ENCODE measurements at regions not wholly inside any gene's neighbourhood (a gene's known extent, or its start where the extent isn't known, plus 50 kb on each side); places are given as distances from the start of the nearest gene placed in this dataset.

DNA sequence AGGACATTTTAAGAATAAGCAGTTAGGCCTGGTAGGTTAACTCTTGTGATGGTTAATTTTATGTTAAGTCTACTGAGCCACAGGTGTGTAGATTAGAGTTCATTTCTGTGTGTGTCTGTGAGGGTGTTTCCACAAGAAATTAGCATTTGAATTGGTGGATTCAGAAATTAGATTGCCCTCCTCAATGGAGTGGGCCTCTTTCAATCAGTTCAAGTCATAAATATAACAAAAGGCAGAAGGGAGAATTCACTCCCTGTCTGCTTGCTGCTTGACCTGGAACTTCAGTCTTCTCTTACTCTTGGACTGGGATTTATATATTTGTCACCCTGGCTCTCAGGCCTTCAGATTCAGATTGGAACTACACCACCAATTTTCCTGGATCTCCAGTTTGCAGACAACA, 55.3 kb upstream of the POM121L12 start:
- Histone ChIP-seq H3K9me3 (peaks cover 0 to 5% of the 10 kb centered on the region in 2 donors), H3K27ac (no peak overlapping the region), H3K27me3 (no peaks in the 10 kb centered on the region), H3K4me3 (no peak overlapping the region), H3K4me1 (no peaks in the 10 kb centered on the region), H3K36me3 (no peaks in the 10 kb centered on the region)
- intact Hi-C loops (cut with DNase I; ENCODE audit: low total_unique reads): no loop called here
- no peak for DNase-seq
- TF ChIP-seq POLR2A (IDR thresholded peaks at IDR 0.05) (no peak), POLR2AphosphoS5 (IDR thresholded peaks at IDR 0.05) (no peak), EP300 (IDR thresholded peaks at IDR 0.05; ENCODE audit: low read depth) (no peak)
- TF ChIP-seq, protein P1, sequence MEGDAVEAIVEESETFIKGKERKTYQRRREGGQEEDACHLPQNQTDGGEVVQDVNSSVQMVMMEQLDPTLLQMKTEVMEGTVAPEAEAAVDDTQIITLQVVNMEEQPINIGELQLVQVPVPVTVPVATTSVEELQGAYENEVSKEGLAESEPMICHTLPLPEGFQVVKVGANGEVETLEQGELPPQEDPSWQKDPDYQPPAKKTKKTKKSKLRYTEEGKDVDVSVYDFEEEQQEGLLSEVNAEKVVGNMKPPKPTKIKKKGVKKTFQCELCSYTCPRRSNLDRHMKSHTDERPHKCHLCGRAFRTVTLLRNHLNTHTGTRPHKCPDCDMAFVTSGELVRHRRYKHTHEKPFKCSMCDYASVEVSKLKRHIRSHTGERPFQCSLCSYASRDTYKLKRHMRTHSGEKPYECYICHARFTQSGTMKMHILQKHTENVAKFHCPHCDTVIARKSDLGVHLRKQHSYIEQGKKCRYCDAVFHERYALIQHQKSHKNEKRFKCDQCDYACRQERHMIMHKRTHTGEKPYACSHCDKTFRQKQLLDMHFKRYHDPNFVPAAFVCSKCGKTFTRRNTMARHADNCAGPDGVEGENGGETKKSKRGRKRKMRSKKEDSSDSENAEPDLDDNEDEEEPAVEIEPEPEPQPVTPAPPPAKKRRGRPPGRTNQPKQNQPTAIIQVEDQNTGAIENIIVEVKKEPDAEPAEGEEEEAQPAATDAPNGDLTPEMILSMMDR (IDR thresholded peaks at IDR 0.05): no peak
- in situ Hi-C loops (cut with MboI; ENCODE audit: low pct_ligation_motif_present in 1 of 4, low pct_unique_long_range_greater_than_20kb in 1 of 4, low sequenced_read_pairs in 3 of 4): no loop called here

DNA sequence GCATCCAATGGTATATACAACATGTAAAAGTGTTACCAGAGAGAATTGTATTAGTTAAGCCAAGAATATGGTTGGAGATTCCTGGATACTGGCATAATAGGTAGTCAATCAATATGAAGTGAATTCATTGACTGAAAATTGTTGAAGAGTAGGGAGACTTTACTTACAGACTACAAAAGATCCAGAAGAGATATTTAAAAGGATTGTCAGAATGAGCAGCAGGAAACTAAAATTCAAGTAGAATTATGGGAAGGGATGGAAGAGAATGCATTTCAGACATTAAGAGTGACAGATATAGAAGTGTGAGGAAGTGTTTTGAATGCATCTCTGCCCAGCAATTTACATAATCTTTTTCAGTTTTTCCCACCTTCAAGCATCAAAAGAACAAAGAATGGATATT, 62.3 kb upstream of the POM121L12 start:
- in situ Hi-C loops (cut with MboI; ENCODE audit: low pct_ligation_motif_present in 1 of 4, low pct_unique_long_range_greater_than_20kb in 1 of 4, low sequenced_read_pairs in 3 of 4): no loop called here
- H3K9me3 ChIP-seq: no peaks in the 10 kb centered on the region
- no peaks in the 10 kb centered on the region for H3K4me1 ChIP-seq
- intact Hi-C loops (cut with DNase I; ENCODE audit: low total_unique reads): no loop called here
- no peak for DNase-seq
- no peak overlapping the region for H3K4me3 ChIP-seq
- TF ChIP-seq POLR2AphosphoS5 (IDR thresholded peaks at IDR 0.05) (no peak), POLR2A (IDR thresholded peaks at IDR 0.05) (no peak), EP300 (IDR thresholded peaks at IDR 0.05; ENCODE audit: low read depth) (no peak)
- TF ChIP-seq, protein P1 (IDR thresholded peaks at IDR 0.05): no peak
- H3K27ac ChIP-seq: no peak overlapping the region
- no peaks in the 10 kb centered on the region for H3K27me3 ChIP-seq
- H3K36me3 ChIP-seq: no peaks in the 10 kb centered on the region

DNA sequence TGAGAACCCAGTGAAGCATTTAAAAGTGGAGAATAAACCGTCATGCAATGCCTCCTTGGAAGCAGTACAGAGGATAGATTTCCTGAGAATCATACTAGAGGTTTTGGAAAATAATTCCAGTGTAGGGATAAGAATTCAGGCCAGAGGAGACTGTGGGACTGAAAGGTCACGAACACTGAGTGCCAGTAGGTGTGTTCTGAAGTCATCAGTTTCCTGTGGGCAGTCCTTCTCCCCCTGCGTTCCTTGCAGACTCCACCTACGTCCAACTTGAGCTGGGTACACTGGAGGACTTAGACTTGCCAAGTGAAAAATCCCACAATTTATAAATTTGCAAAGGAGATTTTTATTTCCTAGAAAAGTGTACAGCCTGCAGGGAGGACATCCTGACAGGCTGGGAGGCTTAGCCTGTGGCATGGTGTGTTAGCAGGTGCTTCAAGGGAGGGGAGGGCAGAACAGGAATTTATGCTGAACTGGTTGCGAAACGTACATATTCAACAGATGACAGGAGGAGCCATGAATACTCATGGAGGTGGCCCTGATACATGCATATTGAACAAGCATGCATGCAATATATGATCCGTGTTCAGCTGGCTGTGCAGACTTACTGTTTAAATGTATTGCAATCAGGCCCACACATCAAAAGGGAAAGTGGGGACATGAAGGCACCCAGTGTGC, 72.9 kb upstream of the POM121L12 start:
- Histone ChIP-seq H3K4me3 (no peak overlapping the region), H3K27me3 (no peaks in the 10 kb centered on the region), H3K4me1 (no peaks in the 10 kb centered on the region), H3K9me3 (no peaks in the 10 kb centered on the region), H3K36me3 (no peaks in the 10 kb centered on the region), H3K27ac (no peak overlapping the region)
- no peak for DNase-seq
- intact Hi-C loops (cut with DNase I; ENCODE audit: low total_unique reads) (no loop called here), in situ Hi-C loops (cut with MboI; ENCODE audit: low pct_ligation_motif_present in 1 of 4, low pct_unique_long_range_greater_than_20kb in 1 of 4, low sequenced_read_pairs in 3 of 4) (no loop called here)
- TF ChIP-seq POLR2AphosphoS5 (IDR thresholded peaks at IDR 0.05) (no peak), EP300 (IDR thresholded peaks at IDR 0.05; ENCODE audit: low read depth) (no peak), POLR2A (IDR thresholded peaks at IDR 0.05) (no peak)
- 68 to 77% methylated on average over 4 to 7 of the region's 7 CpGs for WGBS, 2 donors (ENCODE audit: low coverage in 1 of 2)

DNA sequence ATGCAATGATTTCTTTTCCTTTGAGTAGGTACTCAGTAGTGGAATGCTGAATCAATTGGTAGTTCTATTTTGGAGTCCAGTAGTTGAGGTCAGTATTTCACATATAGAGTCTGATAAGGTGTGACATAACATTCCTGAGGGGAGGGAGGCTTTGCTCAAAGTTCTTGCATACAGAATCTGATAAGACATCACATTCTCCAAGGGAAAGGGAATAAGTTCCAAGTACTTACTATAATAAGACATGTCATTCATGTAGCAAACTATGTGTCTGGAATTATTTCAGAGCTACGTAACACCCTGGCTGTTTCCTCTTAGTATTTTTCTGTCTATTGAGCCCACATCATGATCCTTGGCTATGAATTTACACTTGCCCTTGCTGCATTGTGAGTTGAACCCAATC, 74.3 kb upstream of the POM121L12 start:
- H3K9me3 ChIP-seq: no peaks in the 10 kb centered on the region
- no peaks in the 10 kb centered on the region for H3K36me3 ChIP-seq
- H3K4me1 ChIP-seq: no peaks in the 10 kb centered on the region
- in situ Hi-C loops (cut with MboI; ENCODE audit: low pct_ligation_motif_present in 1 of 4, low pct_unique_long_range_greater_than_20kb in 1 of 4, low sequenced_read_pairs in 3 of 4) (no loop called here), intact Hi-C loops (cut with DNase I; ENCODE audit: low total_unique reads) (no loop called here)
- H3K27me3 ChIP-seq: no peaks in the 10 kb centered on the region
- no peak overlapping the region for H3K4me3 ChIP-seq
- DNase-seq: no peak
- H3K27ac ChIP-seq: no peak overlapping the region
- TF ChIP-seq POLR2AphosphoS5 (IDR thresholded peaks at IDR 0.05) (no peak), POLR2A (IDR thresholded peaks at IDR 0.05) (no peak), EP300 (IDR thresholded peaks at IDR 0.05; ENCODE audit: low read depth) (no peak)
- TF ChIP-seq, protein P1 (IDR thresholded peaks at IDR 0.05): no peak
- 60 to 84% methylated on average over 1 of the region's 1 CpG for WGBS, 2 donors (ENCODE audit: low coverage in 1 of 2)
